T follicular helper cell (primary cell): ENCODE measurements at regions not wholly inside any gene's neighbourhood (a gene's known extent, or its start where the extent isn't known, plus 50 kb on each side); places are given as distances from the start of the nearest gene placed in this dataset.

Experiments
- DNase-seq: peaks from one replicate; pipeline ENCODE4 v3.0.0-alpha.2; 2020; ENCODE audit warnings: low read depth

- DNase-seq, result no peak
These were observed 218.5 kb upstream of the CADM1 start for GRCh38 chr11:115722711-115723110.

- no peak for DNase-seq
These were observed 217.2 kb upstream of the CADM1 start for GRCh38 chr11:115721296-115721995.

GRCh38 chr11:115720602-115721245 lies 216.5 kb upstream of the CADM1 start:
- DNase-seq, result no peak

- DNase-seq, result no peak
These were observed 214.7 kb upstream of the CADM1 start for GRCh38 chr11:115718945-115719344.

- no peak for DNase-seq
These were observed 213.9 kb upstream of the CADM1 start for GRCh38 chr11:115718106-115718505.

- no peak for DNase-seq
These were observed 212.7 kb upstream of the CADM1 start for GRCh38 chr11:115716601-115717529.

GRCh38 chr11:115716080-115716479 lies 211.9 kb upstream of the CADM1 start:
- no peak for DNase-seq

- no peak for DNase-seq
These were observed 211.1 kb upstream of the CADM1 start for GRCh38 chr11:115715251-115715770.

- DNase-seq, result no peak
These were observed 208.1 kb upstream of the CADM1 start for GRCh38 chr11:115712296-115712695.

GRCh38 chr11:115710980-115711379 lies 206.8 kb upstream of the CADM1 start:
- no peak for DNase-seq

- no peak for DNase-seq
These were observed 206.2 kb upstream of the CADM1 start for GRCh38 chr11:115710426-115710825.

- no peak for DNase-seq
These were observed 205.1 kb upstream of the CADM1 start for GRCh38 chr11:115709297-115709696.

GRCh38 chr11:115707180-115707905 lies 203.1 kb upstream of the CADM1 start:
- DNase-seq, result no peak

GRCh38 chr11:115706626-115707135 lies 202.5 kb upstream of the CADM1 start:
- no peak for DNase-seq

GRCh38 chr11:115705200-115705599 lies 201.0 kb upstream of the CADM1 start:
- DNase-seq, result no peak

GRCh38 chr11:115700981-115701875 lies 197.0 kb upstream of the CADM1 start:
- no peak for DNase-seq

GRCh38 chr11:115700496-115700895 lies 196.3 kb upstream of the CADM1 start:
- DNase-seq, result no peak

- DNase-seq, result no peak
These were observed 195.5 kb upstream of the CADM1 start for GRCh38 chr11:115699733-115700132.

GRCh38 chr11:115699326-115699725 lies 195.1 kb upstream of the CADM1 start:
- no peak for DNase-seq

GRCh38 chr11:115698243-115698642 lies 194.0 kb upstream of the CADM1 start:
- no peak for DNase-seq
